NCI-H226 (cell line): ENCODE measurements at regions not wholly inside any gene's neighbourhood (a gene's known extent, or its start where the extent isn't known, plus 50 kb on each side); places are given as distances from the start of the nearest gene placed in this dataset.

Experiments used
- DNase-seq: peaks from one replicate; pipeline ENCODE4 v3.0.0-alpha.2; 2015

GRCh38 chr4:14264437-14264836, 636.9 kb upstream of the BOD1L1 start:
- DNase-seq = peak; percentile 51

GRCh38 chr4:14265651-14266050, 638.1 kb upstream of the BOD1L1 start:
- no peak for DNase-seq

- DNase-seq = no peak
Measured at GRCh38 chr4:14267373-14268060, 640.0 kb upstream of the BOD1L1 start.

- no peak for DNase-seq
Measured at GRCh38 chr4:14269824-14270223, 642.3 kb upstream of the BOD1L1 start.

GRCh38 chr4:14272206-14272605, 644.7 kb upstream of the BOD1L1 start:
- no peak for DNase-seq

- DNase-seq = no peak
Measured at GRCh38 chr4:14277505-14277904, 650.0 kb upstream of the BOD1L1 start.

- no peak for DNase-seq
Measured at GRCh38 chr4:14280567-14280966, 653.0 kb upstream of the BOD1L1 start.

GRCh38 chr4:14284578-14284977, 657.1 kb upstream of the BOD1L1 start:
- no peak for DNase-seq

- peak; percentile 31 for DNase-seq
Measured at GRCh38 chr4:14289708-14290107, 662.2 kb upstream of the BOD1L1 start.

- no peak for DNase-seq
Measured at GRCh38 chr4:14293582-14293981, 666.1 kb upstream of the BOD1L1 start.

GRCh38 chr4:14294611-14295010, 667.1 kb upstream of the BOD1L1 start:
- no peak for DNase-seq

- no peak for DNase-seq
Measured at GRCh38 chr4:14299166-14299565, 671.6 kb upstream of the BOD1L1 start.

GRCh38 chr4:14302021-14302420, 674.5 kb upstream of the BOD1L1 start:
- no peak for DNase-seq

GRCh38 chr4:14303856-14304255, 676.3 kb upstream of the BOD1L1 start:
- no peak for DNase-seq

- DNase-seq = no peak
Measured at GRCh38 chr4:14308229-14308651, 680.7 kb upstream of the BOD1L1 start.

- no peak for DNase-seq
Measured at GRCh38 chr4:14309431-14309830, 681.9 kb upstream of the BOD1L1 start.

- no peak for DNase-seq
Measured at GRCh38 chr4:14313757-14314156, 686.2 kb upstream of the BOD1L1 start.

GRCh38 chr4:14315129-14315528, 687.2 kb upstream of the CPEB2 start:
- DNase-seq = no peak

GRCh38 chr4:14317351-14317750, 684.9 kb upstream of the CPEB2 start:
- DNase-seq = no peak

- DNase-seq = no peak
Measured at GRCh38 chr4:14318671-14319070, 683.6 kb upstream of the CPEB2 start.

GRCh38 chr4:14321723-14322122, 680.6 kb upstream of the CPEB2 start:
- DNase-seq = no peak

GRCh38 chr4:14323191-14323590, 679.1 kb upstream of the CPEB2 start:
- DNase-seq = no peak

- no peak for DNase-seq
Measured at GRCh38 chr4:14329228-14329627, 673.1 kb upstream of the CPEB2 start.

- DNase-seq = no peak
Measured at GRCh38 chr4:14333616-14334015, 668.7 kb upstream of the CPEB2 start.

GRCh38 chr4:14334166-14334565, 668.1 kb upstream of the CPEB2 start:
- no peak for DNase-seq
